HEK293T (cell line): ENCODE measurements at regions not wholly inside any gene's neighbourhood (a gene's known extent, or its start where the extent isn't known, plus 50 kb on each side); places are given as distances from the start of the nearest gene placed in this dataset.

Source experiments
- CTCF ChIA-PET: fragments of 350-600 bp; formaldehyde crosslinking; extraction: SDS; loops from one replicate; lab custom pipeline; 2021; ENCODE audit warnings: antibody characterized with exemption, inconsistent platforms; lab: Yijun Ruan, JAX
- POLR2A ChIA-PET: fragments of 350-600 bp; formaldehyde crosslinking; extraction: SDS; loops from one replicate; lab custom pipeline; 2020; ENCODE audit warnings: antibody characterized with exemption, inconsistent platforms; lab: Yijun Ruan, JAX
- DNase-seq: peaks from one replicate; pipeline ENCODE4 v3.0.0; 2012; ENCODE audit warnings: mixed read lengths; ENCODE audit errors: extremely low spot score
- ARNT ChIP-seq: fragments of 450-650 bp; IDR thresholded peaks from 2 replicates; pipeline ENCODE4 v1.6.1; 2017; ENCODE audit warnings: mild to moderate bottlenecking
- BHLHE40 ChIP-seq: fragments of 450-650 bp; IDR thresholded peaks from 2 replicates; pipeline ENCODE4 v1.6.1; 2016; ENCODE audit warnings: mild to moderate bottlenecking, moderate library complexity, borderline replicate concordance
- CTBP1 ChIP-seq: fragments of 450-650 bp; IDR thresholded peaks from 2 replicates; pipeline ENCODE4 v1.6.1; 2016; ENCODE audit warnings: borderline replicate concordance
- ELF4 ChIP-seq: fragments of 450-650 bp; IDR thresholded peaks from 2 replicates; pipeline ENCODE4 v1.6.1; 2017; ENCODE audit warnings: antibody characterized with exemption
- FOXA1 ChIP-seq: fragments of 450-650 bp; IDR thresholded peaks from 2 replicates; pipeline ENCODE4 v1.6.1; 2016; ENCODE audit warnings: mild to moderate bottlenecking
- FOXK2 ChIP-seq: fragments of 450-650 bp; IDR thresholded peaks from 2 replicates; pipeline ENCODE4 v1.6.1; 2016; ENCODE audit warnings: mild to moderate bottlenecking
- FOXM1 ChIP-seq: fragments of 450-650 bp; IDR thresholded peaks from 2 replicates; pipeline ENCODE4 v1.6.1; 2017; ENCODE audit warnings: mild to moderate bottlenecking, borderline replicate concordance
- HDGF ChIP-seq: fragments of 450-650 bp; IDR thresholded peaks from 2 replicates; pipeline ENCODE4 v1.6.1; 2017; ENCODE audit warnings: antibody characterized with exemption, borderline replicate concordance
- L3MBTL2 ChIP-seq: fragments of 450-650 bp; conservative IDR thresholded peaks from 2 replicates; pipeline ENCODE4 v1.6.1; 2016; ENCODE audit warnings: mild to moderate bottlenecking
- LEF1 ChIP-seq: fragments of 450-650 bp; IDR thresholded peaks from 2 replicates; pipeline ENCODE4 v1.6.1; 2017; ENCODE audit warnings: mild to moderate bottlenecking, borderline replicate concordance
- NFRKB ChIP-seq: fragments of 450-650 bp; IDR thresholded peaks from 2 replicates; pipeline ENCODE4 v1.6.1; 2016; ENCODE audit warnings: mild to moderate bottlenecking, moderate library complexity
- PKNOX1 ChIP-seq: fragments of 450-650 bp; IDR thresholded peaks from 2 replicates; pipeline ENCODE4 v1.6.1; 2016
- SP1 ChIP-seq: fragments of 450-650 bp; IDR thresholded peaks from 2 replicates; pipeline ENCODE4 v1.6.1; 2017
- SUZ12 ChIP-seq: fragments of 450-650 bp; IDR thresholded peaks from 2 replicates; pipeline ENCODE4 v1.6.1; 2016; ENCODE audit warnings: mild to moderate bottlenecking
- TARDBP ChIP-seq: fragments of 450-650 bp; IDR thresholded peaks from 2 replicates; pipeline ENCODE4 v1.6.1; 2016
- ZNF384 ChIP-seq: fragments of 450-650 bp; IDR thresholded peaks from 2 replicates; pipeline ENCODE4 v1.6.1; 2016

GRCh38 chr10:10538326-10538725 lies 479.3 kb upstream of the CELF2 start:
- no peak for DNase-seq
- ChIA-PET POLR2A (no interaction called here), CTCF (no interaction called here)
- TF ChIP-seq LEF1, result no peak
- TF ChIP-seq SP1, result no peak
- no peak for TF ChIP-seq ELF4
- TF ChIP-seq BHLHE40, result no peak

- DNase-seq, result no peak
- ChIA-PET CTCF (no interaction called here), POLR2A (interaction anchor here (0.6 kb wide), 1 partner anchor 150 kb away, joined by 3 read pairs; no protein-coding TSS in a partner anchor)
- TF ChIP-seq CTBP1 (no peak), PKNOX1 (no peak), LEF1 (no peak), ZNF384 (no peak), HDGF (no peak), FOXA1 (no peak), TARDBP (no peak), ARNT (no peak), NFRKB (no peak), BHLHE40 (no peak), FOXM1 (no peak), SP1 (no peak), SUZ12 (no peak), L3MBTL2 (no peak)
These were observed 477.3 kb upstream of the CELF2 start for GRCh38 chr10:10540398-10540797.

GRCh38 chr10:10542477-10542876 lies 475.2 kb upstream of the CELF2 start:
- ChIA-PET POLR2A (no interaction called here), CTCF (no interaction called here)
- DNase-seq, result no peak
- TF ChIP-seq LEF1, result no peak
- TF ChIP-seq L3MBTL2, result no peak
- no peak for TF ChIP-seq FOXA1

GRCh38 chr10:10544890-10545289 lies 472.8 kb upstream of the CELF2 start:
- TF ChIP-seq FOXM1 (no peak), ELF4 (no peak), L3MBTL2 (no peak), BHLHE40 (no peak), NFRKB (no peak), TARDBP (no peak), CTBP1 (no peak), SUZ12 (no peak), PKNOX1 (no peak), LEF1 (no peak), HDGF (no peak), ZNF384 (no peak), SP1 (no peak), ARNT (no peak), FOXK2 (no peak)
- CTCF ChIA-PET, result no interaction called here

GRCh38 chr10:10545771-10546170 lies 471.9 kb upstream of the CELF2 start:
- DNase-seq, result no peak
- CTCF ChIA-PET, result no interaction called here
- POLR2A ChIA-PET, result no interaction called here
- TF ChIP-seq PKNOX1 (no peak), ELF4 (no peak), SUZ12 (no peak), FOXK2 (no peak), FOXA1 (no peak), SP1 (no peak), LEF1 (no peak), L3MBTL2 (no peak)

More at GRCh38 chr10:10544890-10545289, 472.8 kb upstream of the CELF2 start:
- POLR2A ChIA-PET, result no interaction called here
- DNase-seq, result no peak

- TF ChIP-seq HDGF (no peak), BHLHE40 (no peak), FOXK2 (no peak), FOXM1 (no peak), SP1 (no peak), TARDBP (no peak), FOXA1 (no peak), ZNF384 (no peak), CTBP1 (no peak), ARNT (no peak), PKNOX1 (no peak), NFRKB (no peak), L3MBTL2 (no peak), ELF4 (no peak), LEF1 (no peak), SUZ12 (no peak)
- ChIA-PET POLR2A (no interaction called here), CTCF (no interaction called here)
- no peak for DNase-seq
These were observed 465.9 kb upstream of the CELF2 start for GRCh38 chr10:10551596-10552301.
